DND-41 (cell line): ENCODE measurements at regions not wholly inside any gene's neighbourhood (a gene's known extent, or its start where the extent isn't known, plus 50 kb on each side); places are given as distances from the start of the nearest gene placed in this dataset.

Experiments
- CTCF ChIP-seq: IDR thresholded peaks from 2 replicates; pipeline ENCODE4 v1.5.1; 2012; ENCODE audit warnings: borderline replicate concordance, low read length, moderate library complexity, mild to moderate bottlenecking; ENCODE audit not compliant: poor library complexity, severe bottlenecking; ENCODE audit errors: extremely low read depth
- EZH2 ChIP-seq: IDR thresholded peaks from 3 replicates; pipeline ENCODE4 v1.6.1; 2012; ENCODE audit warnings: borderline replicate concordance, low read depth, mild to moderate bottlenecking, moderate library complexity, low read length, inconsistent platforms; ENCODE audit not compliant: severe bottlenecking

DNA sequence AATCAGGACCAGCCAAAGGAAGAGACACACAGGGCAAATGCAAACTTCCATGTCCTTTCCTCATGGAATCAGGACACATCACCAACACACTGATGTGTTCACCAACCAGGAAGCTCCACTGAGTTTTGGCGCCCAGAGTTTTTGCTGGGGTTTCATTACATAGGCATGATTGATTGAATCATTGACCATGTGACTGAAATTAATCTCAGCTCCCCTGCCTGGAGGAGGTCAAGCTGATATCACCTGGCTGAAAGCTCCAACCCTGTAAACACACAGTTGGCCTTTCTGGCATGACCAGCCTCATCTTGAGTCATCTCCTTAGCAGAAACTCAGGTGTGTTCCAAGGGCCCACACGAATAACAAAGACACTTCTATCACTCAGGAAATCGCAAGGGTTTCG is 133.2 kb downstream of the TRIM29 start:
- no peak for TF ChIP-seq EZH2
- TF ChIP-seq CTCF: no peak
